ENCODE measurements at regions not wholly inside any gene's neighbourhood (a gene's known extent, or its start where the extent isn't known, plus 50 kb on each side); places are given as distances from the start of the nearest gene placed in this dataset.

DNA sequence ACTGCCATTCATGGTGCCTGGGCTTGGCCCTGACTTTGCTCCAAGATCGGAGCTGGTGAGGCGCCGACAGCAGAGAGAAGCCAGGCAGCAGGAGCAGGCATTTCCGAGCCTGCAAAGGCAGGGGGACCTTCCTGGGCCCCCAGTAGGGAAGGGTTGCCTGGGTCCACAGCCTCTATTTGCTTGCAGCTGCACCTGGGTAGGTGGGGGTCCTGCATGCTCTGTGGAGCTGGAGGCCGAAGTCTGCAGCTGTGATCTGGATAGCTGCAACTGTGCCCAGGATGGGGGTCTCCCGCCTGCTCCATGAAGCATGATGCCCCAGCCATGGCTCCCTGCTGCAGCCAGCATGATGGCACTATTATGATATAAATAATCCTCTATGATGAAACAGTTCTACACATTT is 2144.2 kb downstream of the PCDH9 start:
- TF ChIP-seq, protein P1, sequence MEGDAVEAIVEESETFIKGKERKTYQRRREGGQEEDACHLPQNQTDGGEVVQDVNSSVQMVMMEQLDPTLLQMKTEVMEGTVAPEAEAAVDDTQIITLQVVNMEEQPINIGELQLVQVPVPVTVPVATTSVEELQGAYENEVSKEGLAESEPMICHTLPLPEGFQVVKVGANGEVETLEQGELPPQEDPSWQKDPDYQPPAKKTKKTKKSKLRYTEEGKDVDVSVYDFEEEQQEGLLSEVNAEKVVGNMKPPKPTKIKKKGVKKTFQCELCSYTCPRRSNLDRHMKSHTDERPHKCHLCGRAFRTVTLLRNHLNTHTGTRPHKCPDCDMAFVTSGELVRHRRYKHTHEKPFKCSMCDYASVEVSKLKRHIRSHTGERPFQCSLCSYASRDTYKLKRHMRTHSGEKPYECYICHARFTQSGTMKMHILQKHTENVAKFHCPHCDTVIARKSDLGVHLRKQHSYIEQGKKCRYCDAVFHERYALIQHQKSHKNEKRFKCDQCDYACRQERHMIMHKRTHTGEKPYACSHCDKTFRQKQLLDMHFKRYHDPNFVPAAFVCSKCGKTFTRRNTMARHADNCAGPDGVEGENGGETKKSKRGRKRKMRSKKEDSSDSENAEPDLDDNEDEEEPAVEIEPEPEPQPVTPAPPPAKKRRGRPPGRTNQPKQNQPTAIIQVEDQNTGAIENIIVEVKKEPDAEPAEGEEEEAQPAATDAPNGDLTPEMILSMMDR (IDR thresholded peaks at IDR 0.05) = no peak
- TF ChIP-seq EP300 (IDR thresholded peaks at IDR 0.05) = no peak

Measured in ovary (tissue), 3 donors.